NCI-H1048 (cell line): ENCODE measurements at regions not wholly inside any gene's neighbourhood (a gene's known extent, or its start where the extent isn't known, plus 50 kb on each side); places are given as distances from the start of the nearest gene placed in this dataset.

ENCODE experiments used
- DNase-seq: peaks from one replicate; lab custom pipeline; 2025; lab: John Stamatoyannopoulos, UW

GRCh38 chr4:128357286-128357685 is 69.7 kb upstream of the PGRMC2 start:
- no peak for DNase-seq

DNA sequence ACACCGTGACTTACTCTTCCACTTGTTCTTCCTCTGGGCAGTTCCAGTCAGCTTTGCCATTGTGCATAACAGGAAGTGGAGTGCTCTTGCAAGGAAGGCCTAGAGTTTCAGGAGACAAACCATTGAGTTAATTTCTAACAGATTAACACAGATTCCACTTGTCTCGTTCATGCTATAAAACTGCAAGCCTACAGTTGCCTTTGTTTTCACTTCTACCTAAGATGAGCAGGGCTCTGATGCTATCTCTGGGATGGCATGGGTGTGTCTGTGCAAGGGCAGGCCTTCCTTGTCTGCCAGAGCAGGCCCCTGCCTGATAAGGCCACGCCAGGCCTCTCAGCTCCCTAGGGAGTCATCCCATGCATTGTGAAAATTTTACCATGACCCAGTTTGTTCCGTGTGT is 67.7 kb upstream of the PGRMC2 start:
- DNase-seq: no peak

- DNase-seq: no peak
These were observed 66.7 kb upstream of the PGRMC2 start for GRCh38 chr4:128354205-128354821.

GRCh38 chr4:128353791-128354190 is 66.2 kb upstream of the PGRMC2 start:
- no peak for DNase-seq

GRCh38 chr4:128351502-128351901 is 63.9 kb upstream of the PGRMC2 start:
- DNase-seq: no peak

GRCh38 chr4:128350449-128351045 is 62.9 kb upstream of the PGRMC2 start:
- DNase-seq: no peak

DNA sequence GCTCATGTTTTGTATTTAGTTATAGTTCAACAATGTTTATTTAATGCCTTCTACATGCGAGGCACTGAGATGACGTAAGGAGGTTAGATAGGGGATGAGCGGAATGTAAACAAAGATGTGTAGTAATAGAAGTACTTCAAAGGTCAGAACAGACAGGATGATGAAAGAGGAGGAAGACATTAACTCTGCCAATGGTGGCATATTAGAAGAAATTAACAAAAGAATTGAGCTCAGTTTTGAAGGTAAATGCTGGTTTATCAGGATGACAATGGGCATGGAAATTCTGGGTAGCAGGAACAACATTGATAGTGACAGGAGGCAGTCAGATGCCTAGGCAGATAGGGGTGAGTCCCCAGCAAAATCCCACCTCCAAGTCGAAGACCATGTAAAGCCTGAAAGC is 62.3 kb upstream of the PGRMC2 start:
- no peak for DNase-seq

GRCh38 chr4:128347930-128348660 is 60.5 kb upstream of the PGRMC2 start:
- no peak for DNase-seq

GRCh38 chr4:128347175-128347868 is 59.7 kb upstream of the PGRMC2 start:
- no peak for DNase-seq

- DNase-seq: no peak
These were observed 58.6 kb upstream of the PGRMC2 start for GRCh38 chr4:128346054-128346716.

DNA sequence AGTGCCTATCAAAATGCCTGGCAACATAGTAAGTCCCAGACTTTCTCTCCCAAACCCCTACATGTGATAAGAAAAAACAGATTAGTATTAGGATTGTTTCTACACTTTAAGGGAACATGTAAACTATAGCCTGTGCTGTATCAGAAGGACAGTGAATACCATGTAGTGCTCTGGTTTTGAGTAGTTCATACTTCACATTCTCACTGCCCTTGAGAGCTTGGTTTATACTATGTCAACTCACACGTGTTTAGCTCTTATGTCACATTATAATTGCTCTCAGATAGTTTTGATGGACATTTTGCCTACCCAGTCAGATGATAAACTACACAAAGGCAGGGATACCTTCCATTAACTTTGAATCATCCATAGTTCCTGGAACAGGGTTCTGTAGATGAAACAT is 58.0 kb upstream of the PGRMC2 start:
- no peak for DNase-seq

GRCh38 chr4:128342762-128343161 is 55.1 kb upstream of the PGRMC2 start:
- no peak for DNase-seq

DNA sequence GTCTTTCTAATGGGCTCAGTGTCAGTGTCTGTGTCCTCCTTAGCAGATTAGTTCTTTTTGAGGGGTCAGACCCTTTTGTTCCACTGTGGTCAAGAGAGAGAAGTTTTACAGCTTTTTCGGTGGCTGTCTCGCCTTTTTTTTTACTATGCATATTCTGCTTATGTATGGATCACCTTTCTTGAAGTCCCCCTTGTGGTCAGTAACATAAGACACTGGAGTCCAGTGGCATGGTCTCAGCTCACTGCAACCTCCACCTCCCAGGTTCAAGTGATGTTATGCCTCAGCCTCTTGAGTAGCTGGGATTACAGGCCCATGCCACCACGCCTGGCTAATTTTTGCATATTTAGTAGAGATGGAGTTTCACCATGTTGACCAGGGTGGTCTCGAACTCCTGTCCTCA is 54.0 kb upstream of the PGRMC2 start:
- no peak for DNase-seq

DNA sequence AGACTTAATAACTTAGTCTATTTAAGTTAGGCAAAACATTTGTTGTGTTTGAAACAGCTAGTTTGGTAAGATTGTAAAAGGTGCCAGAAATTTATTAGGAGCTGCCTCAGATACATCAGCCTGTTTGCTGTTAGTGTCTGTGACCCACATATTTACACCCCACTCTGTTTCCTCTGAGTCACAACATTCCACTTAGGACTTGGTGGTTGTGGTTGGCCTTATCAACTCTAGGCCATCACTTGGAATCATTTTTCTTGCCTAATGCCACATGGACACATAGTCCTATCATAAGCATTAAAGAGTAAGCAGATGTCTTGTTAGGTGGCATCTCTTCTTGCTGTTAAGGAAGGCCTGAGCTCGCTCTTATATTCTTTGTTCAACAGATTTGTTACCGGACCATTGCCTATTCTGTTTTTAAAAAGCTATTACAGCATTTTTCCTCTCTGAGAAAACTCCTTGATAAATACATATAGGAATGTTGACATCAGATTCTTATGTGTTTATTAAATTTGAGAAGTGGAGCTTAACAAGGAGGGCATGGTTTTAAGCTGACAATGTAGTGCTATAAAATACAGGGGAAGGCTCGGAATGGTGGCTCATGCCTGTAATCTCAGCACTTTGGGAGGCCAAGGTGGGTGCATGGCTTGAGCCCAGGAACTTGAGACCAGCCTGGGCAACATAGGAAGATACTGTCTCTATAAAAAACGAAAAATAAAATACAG is 51.2 kb upstream of the PGRMC2 start:
- no peak for DNase-seq

- no peak for DNase-seq
These were observed 50.2 kb upstream of the PGRMC2 start for GRCh38 chr4:128337863-128338262.
